DOHH2 (cell line): ENCODE measurements at regions not wholly inside any gene's neighbourhood (a gene's known extent, or its start where the extent isn't known, plus 50 kb on each side); places are given as distances from the start of the nearest gene placed in this dataset.

ENCODE experiments used
- H3F3A ChIP-seq: fragments of 200-600 bp; sonication (generic), shearing (Covaris generic); 2 replicates; pipeline ENCODE4 v1.6.0; 2016; ENCODE audit warnings: antibody characterized with exemption, mild to moderate bottlenecking; ENCODE audit not compliant: control insufficient read depth, insufficient read depth
- H3K27ac ChIP-seq: fragments of 200-600 bp; sonication (generic); 2 replicates; pipeline ENCODE4 v1.5.1; 2014; ENCODE audit warnings: low read depth, mild to moderate bottlenecking, low read length, moderate library complexity
- H3K27me3 ChIP-seq: fragments of 200-600 bp; sonication (generic); 2 replicates; pipeline ENCODE4 v1.6.1; 2014; ENCODE audit warnings: mild to moderate bottlenecking, low read length, mixed read lengths; ENCODE audit not compliant: control insufficient read depth
- H3K36me3 ChIP-seq: fragments of 200-600 bp; sonication (generic); 2 replicates; pipeline ENCODE4 v1.6.1; 2014; ENCODE audit warnings: mild to moderate bottlenecking, low read length, moderate library complexity, mixed read lengths; ENCODE audit not compliant: control insufficient read depth
- H3K4me1 ChIP-seq: fragments of 200-600 bp; sonication (generic); 2 replicates; pipeline ENCODE4 v1.6.1; 2014; ENCODE audit warnings: mild to moderate bottlenecking, low read length, mixed read lengths; ENCODE audit not compliant: control insufficient read depth
- H3K4me2 ChIP-seq: fragments of 200-600 bp; sonication (generic); 2 replicates; pipeline ENCODE4 v1.6.0; 2014; ENCODE audit warnings: mild to moderate bottlenecking, low read length, moderate library complexity
- H3K4me3 ChIP-seq: fragments of 200-600 bp; sonication (generic); 2 replicates; pipeline ENCODE4 v1.5.1; 2014; ENCODE audit warnings: mild to moderate bottlenecking, low read length, mixed read lengths
- H3K79me2 ChIP-seq: fragments of 200-600 bp; sonication (generic); 2 replicates; pipeline ENCODE4 v1.6.1; 2014; ENCODE audit warnings: mild to moderate bottlenecking, low read length, mixed read lengths; ENCODE audit not compliant: control insufficient read depth
- H3K9me2 ChIP-seq: fragments of 200-600 bp; sonication (generic); replicated peaks from 2 replicates; pipeline ENCODE4 v1.6.1; 2014; ENCODE audit warnings: mild to moderate bottlenecking, low read length, mixed read lengths; ENCODE audit not compliant: control insufficient read depth
- H3K9me3 ChIP-seq: fragments of 200-600 bp; sonication (generic); 2 replicates; pipeline ENCODE4 v1.6.1; 2014; ENCODE audit warnings: antibody characterized with exemption, low read length, mixed read lengths; ENCODE audit not compliant: control insufficient read depth, insufficient read depth
- H4K20me1 ChIP-seq: fragments of 200-600 bp; sonication (generic); 2 replicates; pipeline ENCODE4 v1.6.0; 2014; ENCODE audit warnings: low read depth, mild to moderate bottlenecking, antibody characterized with exemption, low read length, moderate library complexity; ENCODE audit not compliant: control insufficient read depth, insufficient read depth
- EZH2phosphoT487 ChIP-seq: fragments of 200-600 bp; sonication (generic); IDR thresholded peaks from 2 replicates; pipeline ENCODE4 v1.6.1; 2017; ENCODE audit warnings: borderline replicate concordance, mild to moderate bottlenecking, antibody characterized with exemption, low read length, moderate library complexity, mixed read lengths
- TF ChIP-seq, protein P1 (sequence below): fragments of 200-600 bp; sonication (generic); IDR thresholded peaks from one replicate; pipeline ENCODE4 v1.5.1; 2014; ENCODE audit warnings: antibody characterized with exemption, mild to moderate bottlenecking, low read depth, low read length; ENCODE audit not compliant: poor library complexity, severe bottlenecking

DNA sequence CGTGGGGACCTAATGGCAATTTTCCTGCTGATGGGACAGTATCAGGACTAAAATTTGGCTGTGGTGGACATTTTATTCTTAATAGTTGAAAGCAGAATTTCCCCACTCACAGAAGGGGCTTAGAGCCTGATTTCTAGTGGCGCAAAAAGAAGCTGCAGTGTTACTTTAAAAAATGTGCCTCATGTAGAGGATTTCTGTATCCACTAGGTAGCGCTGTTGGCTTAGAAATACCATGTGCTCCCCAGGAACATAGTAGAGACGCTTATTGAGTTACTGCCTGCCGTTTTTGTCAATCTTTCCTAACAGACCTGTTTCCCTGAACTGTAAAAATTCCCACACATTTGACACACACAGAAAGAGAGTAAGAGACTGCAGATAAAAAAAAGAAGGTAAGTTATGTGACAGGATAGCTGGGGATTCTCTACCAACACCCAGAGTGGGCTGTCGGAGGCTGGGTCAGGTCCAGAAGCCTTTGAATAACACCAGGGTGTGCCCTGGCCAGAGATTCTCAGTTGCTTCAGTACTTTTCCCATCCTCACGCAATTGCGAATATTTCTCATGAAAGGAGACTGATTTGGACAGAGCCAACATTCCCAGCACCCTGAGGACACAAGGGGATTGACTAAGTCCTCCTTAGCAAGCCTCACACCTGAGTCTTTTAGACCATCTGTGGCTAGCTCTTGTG, 88.4 kb downstream of the ZXDA start:
- Histone ChIP-seq H3F3A (no peaks in the 10 kb centered on the region), H3K4me3 (no peak overlapping the region), H3K9me3 (no peaks in the 10 kb centered on the region), H4K20me1 (no peaks in the 10 kb centered on the region), H3K4me1 (no peaks in the 10 kb centered on the region), H3K79me2 (no peaks in the 10 kb centered on the region), H3K9me2 (no peaks in the 10 kb centered on the region), H3K27me3 (no peaks in the 10 kb centered on the region), H3K36me3 (no peaks in the 10 kb centered on the region), H3K27ac (no peak overlapping the region), H3K4me2 (no peak overlapping the region)
- TF ChIP-seq, protein P1, sequence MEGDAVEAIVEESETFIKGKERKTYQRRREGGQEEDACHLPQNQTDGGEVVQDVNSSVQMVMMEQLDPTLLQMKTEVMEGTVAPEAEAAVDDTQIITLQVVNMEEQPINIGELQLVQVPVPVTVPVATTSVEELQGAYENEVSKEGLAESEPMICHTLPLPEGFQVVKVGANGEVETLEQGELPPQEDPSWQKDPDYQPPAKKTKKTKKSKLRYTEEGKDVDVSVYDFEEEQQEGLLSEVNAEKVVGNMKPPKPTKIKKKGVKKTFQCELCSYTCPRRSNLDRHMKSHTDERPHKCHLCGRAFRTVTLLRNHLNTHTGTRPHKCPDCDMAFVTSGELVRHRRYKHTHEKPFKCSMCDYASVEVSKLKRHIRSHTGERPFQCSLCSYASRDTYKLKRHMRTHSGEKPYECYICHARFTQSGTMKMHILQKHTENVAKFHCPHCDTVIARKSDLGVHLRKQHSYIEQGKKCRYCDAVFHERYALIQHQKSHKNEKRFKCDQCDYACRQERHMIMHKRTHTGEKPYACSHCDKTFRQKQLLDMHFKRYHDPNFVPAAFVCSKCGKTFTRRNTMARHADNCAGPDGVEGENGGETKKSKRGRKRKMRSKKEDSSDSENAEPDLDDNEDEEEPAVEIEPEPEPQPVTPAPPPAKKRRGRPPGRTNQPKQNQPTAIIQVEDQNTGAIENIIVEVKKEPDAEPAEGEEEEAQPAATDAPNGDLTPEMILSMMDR, result peak; percentile 52
- TF ChIP-seq EZH2phosphoT487, result no peak

DNA sequence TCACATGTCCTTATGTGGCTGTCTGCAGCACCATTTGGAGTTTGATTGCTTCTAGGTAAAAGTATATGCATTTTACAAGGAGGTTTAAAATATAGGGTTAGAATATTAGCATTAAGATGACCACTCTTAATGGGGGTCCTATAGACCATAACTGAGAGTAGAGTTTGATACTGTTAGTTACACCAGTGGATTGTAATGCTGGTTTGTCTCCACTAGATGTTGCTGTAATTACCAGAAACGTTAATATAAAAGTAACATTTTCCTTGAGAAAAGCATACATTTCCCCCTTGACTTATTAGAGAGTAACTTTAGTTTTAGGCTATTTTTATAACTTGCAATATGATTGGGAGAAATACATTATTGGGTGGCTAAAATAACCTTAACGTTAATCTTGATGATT, 93.0 kb downstream of the ZXDA start:
- no peaks in the 10 kb centered on the region for H3K9me3 ChIP-seq
- H3K4me3 ChIP-seq, result no peak overlapping the region
- H3K4me2 ChIP-seq, result no peak overlapping the region

GRCh38 chrX:57772637-57773036, 92.6 kb upstream of the NLRP2B start:
- no peaks in the 10 kb centered on the region for H3K9me3 ChIP-seq
- H3K4me2 ChIP-seq, result no peak overlapping the region
- H3K4me3 ChIP-seq, result no peak overlapping the region
- no peak for TF ChIP-seq EZH2phosphoT487
- TF ChIP-seq, protein P1, result no peak
- H3F3A ChIP-seq, result no peaks in the 10 kb centered on the region
- H3K27ac ChIP-seq, result no peak overlapping the region
- H3K4me1 ChIP-seq, result no peaks in the 10 kb centered on the region
- no peaks in the 10 kb centered on the region for H4K20me1 ChIP-seq
- no peaks in the 10 kb centered on the region for H3K79me2 ChIP-seq
- H3K9me2 ChIP-seq, result no peaks in the 10 kb centered on the region
- H3K27me3 ChIP-seq, result no peaks in the 10 kb centered on the region
- H3K36me3 ChIP-seq, result no peaks in the 10 kb centered on the region

More for the DNA sequence above, 93.0 kb downstream of the ZXDA start:
- no peaks in the 10 kb centered on the region for H4K20me1 ChIP-seq
- no peaks in the 10 kb centered on the region for H3K4me1 ChIP-seq
- no peaks in the 10 kb centered on the region for H3K79me2 ChIP-seq
- H3F3A ChIP-seq, result no peaks in the 10 kb centered on the region
- TF ChIP-seq, protein P1, result peak; percentile 23
- no peak for TF ChIP-seq EZH2phosphoT487
- no peaks in the 10 kb centered on the region for H3K36me3 ChIP-seq
- H3K27me3 ChIP-seq, result no peaks in the 10 kb centered on the region
- H3K9me2 ChIP-seq, result no peaks in the 10 kb centered on the region
- H3K27ac ChIP-seq, result no peak overlapping the region
